ENCODE measurements at regions not wholly inside any gene's neighbourhood (a gene's known extent, or its start where the extent isn't known, plus 50 kb on each side); places are given as distances from the start of the nearest gene placed in this dataset.
"Not testable (repeated sequence)": the region's sequence is repeated elsewhere in the genome, so short reads cannot be mapped to it uniquely, and the experiment has no call there.

DNA sequence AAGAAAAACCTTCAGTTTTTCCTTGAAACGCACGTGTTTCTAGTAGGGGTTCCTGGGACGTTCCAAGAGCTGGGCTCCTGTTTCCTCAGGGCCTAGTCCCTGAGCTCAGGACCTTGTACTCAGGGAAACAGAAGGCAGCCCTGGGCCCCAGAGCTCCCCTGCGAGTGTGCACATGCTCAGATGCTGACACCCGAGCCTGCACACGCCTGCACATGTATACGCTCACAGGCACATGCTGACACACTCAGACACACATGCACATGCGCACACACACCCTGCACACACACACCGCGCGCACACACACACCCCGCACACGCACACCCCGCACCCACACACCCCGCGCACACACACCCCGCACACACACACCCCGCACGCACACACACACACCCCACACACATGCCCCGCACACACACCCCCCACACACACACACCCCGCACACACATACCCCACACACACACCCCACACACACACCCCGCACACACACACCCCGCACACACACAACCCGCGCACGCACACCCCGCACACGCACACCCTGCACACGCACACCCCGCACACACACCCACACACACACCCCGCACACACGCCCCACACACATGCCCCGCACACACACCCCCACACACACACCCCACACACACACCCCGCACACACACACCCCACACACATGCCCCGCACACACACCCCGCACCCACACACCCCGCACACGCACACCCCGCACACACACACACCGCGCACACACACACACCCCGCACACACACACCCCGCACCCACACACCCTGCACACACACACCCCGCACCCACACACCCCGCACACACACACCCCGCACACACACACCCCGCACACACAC, 52.2 kb downstream of the CALML3 start:
- no peaks in the 10 kb centered on the region for H3K27me3 ChIP-seq (ENCODE audit: control insufficient read depth in 2 of 2, insufficient read depth in 2 of 2, low read length in 2 of 2)
- H3K4me3 ChIP-seq (replicated peaks in 1 of 3; ENCODE audit: insufficient read depth in 1 of 3, low read depth in 1 of 3, low read length in 3 of 3), result no peak overlapping the region
- intact Hi-C loops (cut with micrococcal nuclease) (no loop called here), dilution Hi-C loops (cut with MboI; ENCODE audit: extremely low pct_ligation_motif_present, low sequenced_read_pairs) (no loop called here)
- no peak overlapping the region for H3K9ac ChIP-seq (replicated peaks; ENCODE audit: extremely low read depth, insufficient read depth, low read length)
- BruUV-seq (replicated peaks), result no TSS peak
- no peaks in the 10 kb centered on the region for H3K79me2 ChIP-seq (ENCODE audit: control insufficient read depth, insufficient read depth, low read length)
- no peaks in the 10 kb centered on the region for H3K9me1 ChIP-seq (replicated peaks; ENCODE audit: control insufficient read depth, extremely low read depth, insufficient read depth, low read length)
- ChIA-PET CTCF (no interaction called here), POLR2A (no interaction called here)
- no peak for DNase-seq (ENCODE audit: low read depth, low spot score)
- H3K9me3 ChIP-seq (replicated peaks; ENCODE audit: control insufficient read depth, insufficient read depth, low read length), result no peaks in the 10 kb centered on the region
- H3K4me2 ChIP-seq (ENCODE audit: insufficient read depth, low read length), result no peak overlapping the region
- H3K27ac ChIP-seq (ENCODE audit: insufficient read depth, low read depth, low read length), result no peak overlapping the region
- no peaks in the 10 kb centered on the region for H3K36me3 ChIP-seq (ENCODE audit: control insufficient read depth in 2 of 2, extremely low read depth in 1 of 2, insufficient read depth in 2 of 2, low read length in 2 of 2)
- H4K20me1 ChIP-seq (replicated peaks; ENCODE audit: control insufficient read depth, extremely low read depth, insufficient read depth, low read length), result no peaks in the 10 kb centered on the region
- no peak for FAIRE-seq
- H3K4me1 ChIP-seq (ENCODE audit: control insufficient read depth, extremely low read depth, insufficient read depth, low read length), result no peaks in the 10 kb centered on the region
- no peak overlapping the region for H2AFZ ChIP-seq (ENCODE audit: low read depth, low read length)
- TF ChIP-seq MYC (IDR thresholded peaks at IDR 0.05; ENCODE audit: low read depth, low read length) (no peak), POLR2A (IDR thresholded peaks at IDR 0.05; ENCODE audit: low read depth, low read length) (no peak), GATA2 (IDR thresholded peaks at IDR 0.05; ENCODE audit: insufficient read depth, insufficient read length, low read depth, low read length) (no peak), EZH2 (IDR thresholded peaks at IDR 0.05; ENCODE audit: borderline replicate concordance, low read depth, low read length, severe bottlenecking) (no peak), FOS (IDR thresholded peaks at IDR 0.05; ENCODE audit: borderline replicate concordance, insufficient read depth, low read length) (no peak), JUN (IDR thresholded peaks at IDR 0.05; ENCODE audit: borderline replicate concordance, insufficient read depth, insufficient read length, low read depth) (no peak), POLR2AphosphoS5 (IDR thresholded peaks at IDR 0.05; ENCODE audit: insufficient read depth, low read depth, low read length) (no peak)
- TF ChIP-seq, protein P1, sequence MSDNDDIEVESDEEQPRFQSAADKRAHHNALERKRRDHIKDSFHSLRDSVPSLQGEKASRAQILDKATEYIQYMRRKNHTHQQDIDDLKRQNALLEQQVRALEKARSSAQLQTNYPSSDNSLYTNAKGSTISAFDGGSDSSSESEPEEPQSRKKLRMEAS (IDR thresholded peaks at IDR 0.05; ENCODE audit: insufficient read depth, insufficient read length), result no peak
- TF ChIP-seq, protein P2, sequence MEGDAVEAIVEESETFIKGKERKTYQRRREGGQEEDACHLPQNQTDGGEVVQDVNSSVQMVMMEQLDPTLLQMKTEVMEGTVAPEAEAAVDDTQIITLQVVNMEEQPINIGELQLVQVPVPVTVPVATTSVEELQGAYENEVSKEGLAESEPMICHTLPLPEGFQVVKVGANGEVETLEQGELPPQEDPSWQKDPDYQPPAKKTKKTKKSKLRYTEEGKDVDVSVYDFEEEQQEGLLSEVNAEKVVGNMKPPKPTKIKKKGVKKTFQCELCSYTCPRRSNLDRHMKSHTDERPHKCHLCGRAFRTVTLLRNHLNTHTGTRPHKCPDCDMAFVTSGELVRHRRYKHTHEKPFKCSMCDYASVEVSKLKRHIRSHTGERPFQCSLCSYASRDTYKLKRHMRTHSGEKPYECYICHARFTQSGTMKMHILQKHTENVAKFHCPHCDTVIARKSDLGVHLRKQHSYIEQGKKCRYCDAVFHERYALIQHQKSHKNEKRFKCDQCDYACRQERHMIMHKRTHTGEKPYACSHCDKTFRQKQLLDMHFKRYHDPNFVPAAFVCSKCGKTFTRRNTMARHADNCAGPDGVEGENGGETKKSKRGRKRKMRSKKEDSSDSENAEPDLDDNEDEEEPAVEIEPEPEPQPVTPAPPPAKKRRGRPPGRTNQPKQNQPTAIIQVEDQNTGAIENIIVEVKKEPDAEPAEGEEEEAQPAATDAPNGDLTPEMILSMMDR (IDR thresholded peaks at IDR 0.05; ENCODE audit: extremely low read depth in 1 of 2, insufficient read depth in 1 of 2, low read depth in 1 of 2, low read length in 2 of 2), result no peak

DNA sequence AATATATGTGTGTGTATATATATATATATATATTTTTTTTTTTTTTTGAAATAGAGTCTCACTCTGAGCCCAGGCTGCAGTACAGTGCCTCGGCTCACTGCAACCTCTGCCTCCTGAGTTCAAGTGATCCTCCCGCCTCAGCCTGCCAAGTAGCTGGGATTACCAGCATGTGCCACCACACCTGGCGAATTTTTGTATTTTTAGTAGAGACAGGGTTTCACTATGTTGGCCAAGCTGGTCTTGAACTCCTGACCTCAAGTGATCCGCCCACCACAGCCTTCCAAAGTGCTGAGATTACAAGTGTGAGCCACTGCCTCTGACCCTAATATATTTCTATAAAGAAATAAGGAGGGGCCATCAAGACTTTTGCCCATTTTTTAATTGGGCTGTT, 55.3 kb downstream of the CALML3 start:
- intact Hi-C loops (cut with micrococcal nuclease); DNase-seq (ENCODE audit: low read depth, low spot score); H3K27me3 ChIP-seq (ENCODE audit: control insufficient read depth in 2 of 2, insufficient read depth in 2 of 2, low read length in 2 of 2); H2AFZ ChIP-seq (ENCODE audit: low read depth, low read length); H3K4me3 ChIP-seq (replicated peaks in 1 of 3; ENCODE audit: insufficient read depth in 1 of 3, low read depth in 1 of 3, low read length in 3 of 3); H3K27ac ChIP-seq (ENCODE audit: insufficient read depth, low read depth, low read length); H3K4me2 ChIP-seq (ENCODE audit: insufficient read depth, low read length); H3K4me1 ChIP-seq (ENCODE audit: control insufficient read depth, extremely low read depth, insufficient read depth, low read length); dilution Hi-C loops (cut with MboI; ENCODE audit: extremely low pct_ligation_motif_present, low sequenced_read_pairs); H3K36me3 ChIP-seq (ENCODE audit: control insufficient read depth in 2 of 2, extremely low read depth in 1 of 2, insufficient read depth in 2 of 2, low read length in 2 of 2); H4K20me1 ChIP-seq (replicated peaks; ENCODE audit: control insufficient read depth, extremely low read depth, insufficient read depth, low read length); H3K79me2 ChIP-seq (ENCODE audit: control insufficient read depth, insufficient read depth, low read length); H3K9me3 ChIP-seq (replicated peaks; ENCODE audit: control insufficient read depth, insufficient read depth, low read length); FAIRE-seq; H3K9me1 ChIP-seq (replicated peaks; ENCODE audit: control insufficient read depth, extremely low read depth, insufficient read depth, low read length); H3K9ac ChIP-seq (replicated peaks; ENCODE audit: extremely low read depth, insufficient read depth, low read length); BruUV-seq (replicated peaks): not testable (repeated sequence)
- ChIA-PET POLR2A (interaction anchor here (0.7 kb wide), 1 partner anchor 15 kb away, joined by 4 read pairs; no protein-coding TSS in a partner anchor), CTCF (interaction anchor here (1.3 kb wide), 1 partner anchor 19 kb away, joined by 3 read pairs; no protein-coding TSS in a partner anchor)

Measured in endothelial cell of umbilical vein (primary cell).